Smooth muscle cell (in vitro differentiated cells): ENCODE measurements at regions not wholly inside any gene's neighbourhood (a gene's known extent, or its start where the extent isn't known, plus 50 kb on each side); places are given as distances from the start of the nearest gene placed in this dataset.

Experiments
- DNase-seq: peaks from one replicate; lab custom pipeline; 2025; ENCODE audit not compliant: unreplicated experiment; lab: John Stamatoyannopoulos, UW
- H2AFZ ChIP-seq: fragments of 200-600 bp; sonication (generic); 2 replicates; pipeline ENCODE4 v1.6.0; 2016; ENCODE audit warnings: antibody characterized with exemption, low read depth, mild to moderate bottlenecking
- H3F3A ChIP-seq: fragments of 200-600 bp; sonication (generic); 2 replicates; pipeline ENCODE4 v1.6.0; 2017; ENCODE audit warnings: antibody characterized with exemption, low read depth
- H3K27ac ChIP-seq: fragments of 200-600 bp; sonication (generic); 2 replicates; pipeline ENCODE4 v1.5.1; 2016; ENCODE audit warnings: low read depth, mild to moderate bottlenecking
- H3K27me3 ChIP-seq: fragments of 200-600 bp; sonication (generic); 2 replicates; pipeline ENCODE4 v1.6.1; 2016; ENCODE audit warnings: low read depth, mild to moderate bottlenecking
- H3K36me3 ChIP-seq: fragments of 200-600 bp; sonication (generic); 2 replicates; pipeline ENCODE4 v1.5.1; 2016; ENCODE audit warnings: low read depth
- H3K4me1 ChIP-seq: fragments of 200-600 bp; sonication (generic); 2 replicates; pipeline ENCODE4 v1.5.1; 2016; ENCODE audit warnings: low read depth
- H3K4me2 ChIP-seq: fragments of 200-600 bp; sonication (generic); 2 replicates; pipeline ENCODE4 v1.6.0; 2016; ENCODE audit warnings: mild to moderate bottlenecking
- H3K4me3 ChIP-seq: fragments of 200-600 bp; sonication (generic); 2 replicates; pipeline ENCODE4 v1.5.1; 2016; ENCODE audit warnings: mild to moderate bottlenecking
- H3K79me2 ChIP-seq: fragments of 200-600 bp; sonication (generic); 2 replicates; pipeline ENCODE4 v1.6.0; 2016; ENCODE audit warnings: low read depth, mild to moderate bottlenecking
- H3K9ac ChIP-seq: fragments of 200-600 bp; sonication (generic); 2 replicates; pipeline ENCODE4 v1.6.0; 2016; ENCODE audit warnings: low read depth
- H3K9me3 ChIP-seq: fragments of 200-600 bp; sonication (generic); replicated peaks from 2 replicates; pipeline ENCODE4 v1.5.1; 2016; ENCODE audit warnings: low read depth
- H4K20me1 ChIP-seq: fragments of 200-600 bp; sonication (generic); 2 replicates; pipeline ENCODE4 v1.6.0; 2016; ENCODE audit warnings: low read depth
- CTCF ChIP-seq: fragments of 200-600 bp; sonication (generic); IDR thresholded peaks from 2 replicates; pipeline ENCODE4 v1.5.1; 2017; ENCODE audit warnings: borderline replicate concordance, mild to moderate bottlenecking, antibody characterized with exemption; ENCODE audit not compliant: insufficient read depth, poor library complexity, severe bottlenecking
- WGBS: methylation state at CpG from one replicate; pipeline ENCODE4 v1.1.7; 2016; ENCODE audit warnings: low lambda C conversion rate; 5-methylcytosine and 5-hydroxymethylcytosine counted together

- no peak overlapping the region for H3K9ac ChIP-seq
- H3K36me3 ChIP-seq, result no peaks in the 10 kb centered on the region
- no peak overlapping the region for H3K4me2 ChIP-seq
- no peak overlapping the region for H3K27ac ChIP-seq
- H3K79me2 ChIP-seq, result no peaks in the 10 kb centered on the region
- no peak overlapping the region for H2AFZ ChIP-seq
- WGBS, result 95% methylated on average over 6 of the region's 6 CpGs
- no peaks in the 10 kb centered on the region for H4K20me1 ChIP-seq
- peaks cover 9% of the 10 kb centered on the region for H3F3A ChIP-seq
- H3K9me3 ChIP-seq, result no peaks in the 10 kb centered on the region
- H3K4me1 ChIP-seq, result peaks cover 21% of the 10 kb centered on the region
- no peaks in the 10 kb centered on the region for H3K27me3 ChIP-seq
- H3K4me3 ChIP-seq, result no peak overlapping the region
- no peak for DNase-seq
- no peak for TF ChIP-seq CTCF
Observed at GRCh38 chr10:31139497-31139896, 107.8 kb upstream of the ZNF438 start.

DNA sequence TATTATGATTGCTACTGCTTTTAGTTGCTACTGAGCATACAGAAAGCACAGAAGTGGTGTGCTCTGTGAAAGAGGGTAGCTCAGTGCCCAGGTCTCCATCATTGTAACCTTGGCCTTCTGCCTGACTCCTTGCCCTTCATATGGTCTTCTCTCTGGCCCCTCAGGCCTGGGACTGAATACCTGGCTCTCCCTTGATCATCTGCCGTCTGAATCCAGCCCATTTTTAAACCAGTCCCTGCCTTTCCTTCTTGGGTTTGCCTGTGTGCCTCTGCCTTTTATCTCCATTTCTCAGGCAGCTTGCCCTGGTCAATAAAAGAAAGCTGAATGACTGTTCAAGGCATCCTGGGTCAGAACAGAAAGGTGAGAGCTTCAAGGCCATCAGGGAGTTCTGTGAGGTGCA is 109.1 kb upstream of the ZNF438 start:
- Histone ChIP-seq H3K27ac (no peak overlapping the region), H3K4me1 (peaks cover 11% of the 10 kb centered on the region), H3K27me3 (no peaks in the 10 kb centered on the region), H3K4me2 (no peak overlapping the region), H3K9me3 (no peaks in the 10 kb centered on the region), H3K4me3 (no peak overlapping the region), H4K20me1 (no peaks in the 10 kb centered on the region), H2AFZ (no peak overlapping the region), H3K36me3 (no peaks in the 10 kb centered on the region), H3F3A (peaks cover 13% of the 10 kb centered on the region), H3K79me2 (no peaks in the 10 kb centered on the region), H3K9ac (no peak overlapping the region)
- TF ChIP-seq CTCF, result no peak
- no peak for DNase-seq
- 100% methylated on average over 1 of the region's 1 CpG for WGBS

GRCh38 chr10:31142026-31142425 is 110.4 kb upstream of the ZNF438 start:
- no peaks in the 10 kb centered on the region for H3K36me3 ChIP-seq
- no peak for DNase-seq
- H3F3A ChIP-seq, result peaks cover 4% of the 10 kb centered on the region
- WGBS, result 26% methylated on average over 5 of the region's 5 CpGs
- H3K4me2 ChIP-seq, result no peak overlapping the region
- no peaks in the 10 kb centered on the region for H4K20me1 ChIP-seq
- no peaks in the 10 kb centered on the region for H3K27me3 ChIP-seq
- no peak overlapping the region for H3K4me3 ChIP-seq
- H3K9ac ChIP-seq, result no peak overlapping the region
- peaks cover 11% of the 10 kb centered on the region for H3K4me1 ChIP-seq
- peak overlapping the region; percentile 44 for H3K27ac ChIP-seq
- TF ChIP-seq CTCF, result no peak
- no peaks in the 10 kb centered on the region for H3K79me2 ChIP-seq
- H2AFZ ChIP-seq, result no peak overlapping the region
- H3K9me3 ChIP-seq, result no peaks in the 10 kb centered on the region

GRCh38 chr10:31143331-31143935 is 111.8 kb upstream of the ZNF438 start:
- Histone ChIP-seq H3K4me2 (no peak overlapping the region), H3K27ac (no peak overlapping the region), H3K9me3 (no peaks in the 10 kb centered on the region)

More at GRCh38 chr10:31143331-31143935, 111.8 kb upstream of the ZNF438 start:
- Histone ChIP-seq H4K20me1 (no peaks in the 10 kb centered on the region), H3K4me3 (no peak overlapping the region), H3K79me2 (no peaks in the 10 kb centered on the region), H3K4me1 (peaks cover 7% of the 10 kb centered on the region), H3F3A (peaks cover 4% of the 10 kb centered on the region), H3K9ac (no peak overlapping the region), H3K27me3 (no peaks in the 10 kb centered on the region), H2AFZ (no peak overlapping the region), H3K36me3 (no peaks in the 10 kb centered on the region)
- whole genome bisulfite sequencing, result 89% methylated on average over 5 of the region's 5 CpGs
- no peak for TF ChIP-seq CTCF
- no peak for DNase-seq
